GM11168 (cell line): ENCODE measurements at regions not wholly inside any gene's neighbourhood (a gene's known extent, or its start where the extent isn't known, plus 50 kb on each side); places are given as distances from the start of the nearest gene placed in this dataset.

Source experiments
- in situ Hi-C: fragments of 300-500 bp; cut with MboI; formaldehyde crosslinking; loops from one replicate; pipeline ENCODE4 v1.12.0; 2022; ENCODE audit warnings: low sequenced_read_pairs; ENCODE audit not compliant: unreplicated experiment

DNA sequence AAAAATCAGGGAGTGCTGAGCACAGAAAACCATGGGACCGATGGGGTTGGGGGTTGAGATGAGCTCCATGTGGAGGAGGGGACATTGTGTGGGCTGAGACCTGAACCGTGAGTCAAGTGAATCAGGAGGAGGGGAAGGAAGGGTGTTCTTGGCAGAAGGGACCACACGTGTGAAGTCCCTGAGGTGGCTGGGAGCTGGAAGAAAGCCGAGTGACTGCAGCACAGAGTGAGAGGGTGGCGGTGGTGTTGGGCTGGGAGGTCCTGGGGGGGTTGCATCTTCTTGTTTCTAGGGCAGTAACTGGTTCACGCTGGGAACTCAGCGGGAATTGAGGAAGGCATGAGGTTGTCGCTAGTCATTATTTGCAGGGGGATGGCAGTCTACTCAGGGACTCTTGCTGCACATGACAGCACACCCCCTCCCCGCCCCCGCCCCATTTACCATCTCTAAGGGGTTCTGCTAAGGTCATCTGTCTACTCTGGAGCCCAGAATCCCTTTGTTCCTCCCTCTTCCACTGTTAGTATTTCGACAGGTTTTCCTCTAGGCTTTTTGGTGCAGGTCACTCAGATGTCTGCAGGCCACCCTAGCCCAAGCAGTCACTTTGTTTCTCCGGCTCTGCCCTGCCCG lies 254.3 kb downstream of the TLE3 start:
- in situ Hi-C loops = no loop called here

- in situ Hi-C loops = no loop called here
Measured at GRCh38 chr15:69843900-69844304, 253.8 kb downstream of the TLE3 start.

GRCh38 chr15:69845159-69845558 lies 252.6 kb downstream of the TLE3 start:
- in situ Hi-C loops = no loop called here

GRCh38 chr15:69847625-69848024 lies 250.1 kb downstream of the TLE3 start:
- in situ Hi-C loops = no loop called here

GRCh38 chr15:69848096-69848495 lies 249.6 kb downstream of the TLE3 start:
- in situ Hi-C loops = no loop called here

DNA sequence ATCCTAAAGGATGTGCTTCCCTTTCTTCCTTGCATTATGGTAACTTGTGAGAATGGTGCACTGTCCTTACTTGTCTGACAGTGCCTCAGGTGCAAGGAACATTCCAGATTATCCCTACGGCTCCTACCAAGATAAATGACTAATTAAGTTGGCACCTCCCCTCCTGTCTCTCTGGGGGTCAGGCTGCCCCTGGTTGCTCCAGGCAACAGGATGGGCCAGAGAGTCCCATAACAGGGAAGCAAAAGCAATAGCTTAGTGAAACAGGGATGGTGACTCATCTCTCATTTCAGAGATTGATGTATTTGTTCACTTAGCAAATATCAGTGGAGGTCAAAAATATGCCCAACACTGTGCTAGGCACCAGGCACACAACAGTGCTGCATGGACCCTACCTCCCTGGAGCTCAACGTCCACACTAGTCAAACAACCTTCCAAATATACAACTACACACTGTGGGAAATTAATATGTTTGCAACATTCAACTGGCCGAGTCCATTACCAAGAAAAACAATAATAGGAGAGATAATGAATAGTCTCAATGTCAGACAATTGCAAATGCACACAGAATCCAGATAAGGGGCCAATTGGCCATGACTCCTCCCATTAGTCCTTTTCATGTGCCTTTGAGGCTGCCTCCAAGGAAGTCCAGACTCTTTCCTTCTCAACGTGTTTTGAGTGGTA lies 249.0 kb downstream of the TLE3 start:
- in situ Hi-C loops = no loop called here

GRCh38 chr15:69849232-69849610 lies 248.5 kb downstream of the TLE3 start:
- in situ Hi-C loops = no loop called here

DNA sequence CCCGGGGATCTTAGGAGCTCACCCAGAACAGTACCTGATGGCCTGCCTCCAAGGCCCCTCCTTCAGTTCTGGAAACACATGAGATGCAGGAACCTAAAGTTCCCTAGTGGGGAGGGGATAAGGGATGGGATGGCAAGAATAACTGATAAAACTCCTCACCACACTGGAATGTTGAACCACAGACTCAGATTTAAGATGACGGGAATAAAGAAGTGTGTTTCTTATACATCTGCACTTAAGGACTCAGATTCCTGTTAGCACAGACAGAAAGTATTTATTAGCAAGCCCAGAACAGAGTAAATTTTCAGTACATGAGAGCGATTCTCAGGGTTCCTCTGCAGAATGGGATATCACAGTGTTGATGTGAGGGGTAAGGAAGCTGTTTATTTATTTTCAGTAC lies 245.2 kb downstream of the TLE3 start:
- in situ Hi-C loops = no loop called here

DNA sequence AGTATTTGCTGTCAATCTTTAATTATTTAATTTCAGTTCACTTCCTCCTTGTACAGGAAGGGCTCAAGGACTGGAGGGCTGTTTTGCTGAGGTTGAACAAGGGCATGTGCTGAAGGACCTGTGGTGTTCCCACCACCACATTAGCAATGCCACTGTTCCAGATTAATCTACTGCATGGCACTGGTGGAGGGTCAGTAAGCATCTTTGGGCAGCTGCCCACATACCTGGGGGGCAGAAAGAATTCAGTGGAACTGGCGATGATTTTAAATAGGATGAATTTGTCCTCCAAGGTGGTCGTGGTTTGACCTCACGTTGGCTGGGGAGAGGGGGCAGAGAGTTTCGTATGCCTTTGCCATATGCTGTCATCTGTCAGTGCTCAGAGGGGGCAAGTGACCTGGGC lies 244.8 kb downstream of the TLE3 start:
- in situ Hi-C loops = no loop called here

- in situ Hi-C loops = no loop called here
Measured at GRCh38 chr15:69853544-69853951, 244.2 kb downstream of the TLE3 start.

GRCh38 chr15:69854001-69854400 lies 243.7 kb downstream of the TLE3 start:
- in situ Hi-C loops = no loop called here

- in situ Hi-C loops = no loop called here
Measured at GRCh38 chr15:69854521-69855181, 243.1 kb downstream of the TLE3 start.

- in situ Hi-C loops = no loop called here
Measured at GRCh38 chr15:69855258-69856000, 242.3 kb downstream of the TLE3 start.

- in situ Hi-C loops = no loop called here
Measured at GRCh38 chr15:69857250-69857649, 240.5 kb downstream of the TLE3 start.

DNA sequence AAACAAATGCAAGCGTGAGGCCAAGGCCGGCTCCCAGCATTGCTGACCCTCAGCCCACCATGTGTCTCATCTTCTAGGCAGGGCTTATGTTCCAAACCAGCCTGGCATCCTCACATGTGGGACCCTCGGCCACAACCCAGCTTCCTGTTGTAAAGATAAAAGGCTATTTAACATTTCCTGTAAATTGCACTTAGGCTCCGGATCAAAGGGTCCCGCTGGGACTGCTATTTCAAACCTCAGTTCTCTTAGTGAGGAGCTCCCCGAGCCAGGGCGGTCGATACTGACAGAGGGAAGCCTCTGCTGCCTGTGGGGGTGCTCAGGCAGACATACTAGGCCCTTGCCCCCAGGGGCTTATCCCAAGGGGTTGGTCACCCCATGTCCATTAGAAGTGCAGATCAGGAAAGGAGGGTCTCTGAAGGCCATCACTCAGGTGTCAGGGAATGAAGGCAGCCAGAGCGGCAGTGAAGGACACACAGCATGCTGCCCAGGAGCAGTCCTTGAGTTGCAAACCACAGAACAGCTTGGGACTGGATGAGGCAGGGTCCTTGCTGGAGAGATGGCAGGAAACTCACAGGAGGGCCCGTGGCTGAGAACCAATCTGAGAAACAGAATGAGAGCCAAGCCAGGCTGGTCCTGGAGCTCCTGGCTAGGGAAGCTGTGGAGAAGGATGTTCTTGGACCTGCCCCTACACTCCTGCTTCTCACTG lies 239.9 kb downstream of the TLE3 start:
- in situ Hi-C loops = no loop called here

DNA sequence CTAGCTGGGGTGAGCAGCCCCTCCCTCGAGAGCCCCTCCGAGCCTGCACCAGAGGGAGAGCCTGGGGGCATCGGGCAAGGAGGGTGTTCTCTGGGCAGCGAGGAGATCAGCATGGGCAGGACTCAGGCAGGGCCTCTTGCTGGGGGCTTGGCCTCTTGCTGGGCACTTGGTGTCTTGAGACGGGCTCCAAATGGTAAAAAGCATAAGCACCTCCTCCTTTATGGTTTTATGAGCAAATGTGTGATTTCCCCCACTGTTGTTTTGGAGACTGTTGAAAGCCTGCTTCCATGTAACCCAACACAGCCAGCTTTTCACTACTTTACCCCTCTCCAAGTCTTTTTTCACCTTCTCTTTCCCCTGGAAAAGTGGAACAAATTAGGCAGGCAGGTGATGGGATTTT lies 239.3 kb downstream of the TLE3 start:
- in situ Hi-C loops = no loop called here

GRCh38 chr15:69859866-69860265 lies 237.9 kb downstream of the TLE3 start:
- in situ Hi-C loops = no loop called here

DNA sequence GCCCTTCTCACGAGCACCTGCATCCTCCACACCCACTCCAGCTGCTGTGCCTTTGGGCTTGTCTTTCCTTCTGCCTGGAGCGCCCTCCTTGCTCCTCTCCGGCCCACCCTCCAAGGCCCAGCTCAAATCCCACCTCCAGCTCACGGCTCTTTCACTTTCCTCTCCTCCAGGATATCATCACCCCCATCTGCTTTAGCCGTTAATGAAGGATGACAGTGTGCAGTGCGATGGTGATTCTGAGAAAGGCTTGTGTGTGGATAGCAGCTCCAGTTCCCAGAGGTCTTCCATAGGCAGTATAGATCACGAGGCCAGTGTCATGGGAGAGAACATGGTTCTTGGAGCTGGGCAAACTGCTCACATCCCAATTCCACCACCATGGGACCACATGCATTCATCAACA lies 237.4 kb downstream of the TLE3 start:
- in situ Hi-C loops = no loop called here

DNA sequence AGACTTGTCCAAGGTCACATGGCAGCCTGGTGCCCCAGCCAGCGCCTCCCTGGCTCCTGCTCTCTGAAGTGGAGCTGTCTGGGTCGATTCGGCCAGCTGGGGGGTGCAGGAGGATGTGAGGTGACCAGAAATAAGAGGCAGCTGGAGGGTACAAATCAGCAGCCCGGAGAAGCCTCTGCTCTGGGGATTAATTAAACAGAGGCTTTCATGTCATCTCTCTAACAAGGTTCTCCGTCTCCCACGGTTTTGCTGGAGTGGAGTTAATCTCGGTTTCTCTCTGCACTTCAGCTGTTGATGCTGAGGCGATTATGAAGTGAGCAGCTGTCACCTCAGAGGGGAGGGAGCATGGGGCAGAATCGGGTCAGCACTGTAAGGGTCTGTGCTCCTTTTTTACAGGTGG lies 236.8 kb downstream of the TLE3 start:
- in situ Hi-C loops = no loop called here

DNA sequence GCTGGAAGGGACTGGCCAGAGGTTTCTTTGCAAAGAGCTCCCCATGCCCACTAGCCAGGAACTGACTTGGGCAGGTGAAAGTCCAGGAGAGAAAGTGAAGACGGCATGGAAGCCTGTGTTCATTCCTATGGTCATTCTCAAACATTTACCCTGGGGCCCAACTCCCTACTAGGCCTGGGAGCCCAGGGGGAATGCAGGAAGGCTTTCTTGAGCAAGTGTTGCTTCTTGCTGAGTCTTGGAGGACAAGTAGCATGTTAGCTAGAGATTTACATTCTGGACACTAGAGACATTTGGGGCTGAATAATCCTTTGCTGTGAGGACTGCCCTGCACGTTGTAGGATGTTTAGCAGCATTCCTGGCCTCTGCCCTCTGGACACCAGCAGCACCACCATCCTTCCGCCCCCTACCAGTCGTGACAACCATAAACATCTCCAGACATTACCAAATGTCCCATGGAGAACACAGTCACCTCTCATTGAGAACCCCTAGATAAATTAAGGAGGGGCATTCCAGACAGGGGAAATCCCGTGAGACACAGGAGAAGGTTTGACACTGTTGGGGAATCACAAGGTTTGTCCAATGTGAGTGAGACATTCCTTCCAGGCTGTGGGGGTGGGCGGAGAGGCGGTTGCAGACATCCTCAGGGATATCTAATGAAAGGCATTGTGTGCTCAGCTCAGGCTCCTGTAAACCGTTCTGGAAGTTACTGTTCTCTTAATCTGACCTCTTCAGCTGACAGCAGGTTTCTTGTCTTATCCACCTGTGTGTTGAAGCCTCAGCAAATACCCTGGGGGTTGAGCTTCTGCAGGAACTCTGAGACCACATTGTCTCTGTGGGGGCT lies 236.2 kb downstream of the TLE3 start:
- in situ Hi-C loops = no loop called here
